Tibial artery (tissue), 4 donors: ENCODE measurements at regions not wholly inside any gene's neighbourhood (a gene's known extent, or its start where the extent isn't known, plus 50 kb on each side); places are given as distances from the start of the nearest gene placed in this dataset.
"Not testable (repeated sequence)": the region's sequence is repeated elsewhere in the genome, so short reads cannot be mapped to it uniquely, and the experiment has no call there.

Experiments
- DNase-seq, 2 donors: peaks; one replicate each; pipeline ENCODE4 v3.0.0-alpha.2; 2019
- H3K27ac ChIP-seq, 2 donors: fragments of 200-600 bp; sonication (generic) in 1 of 2; 1 replicate in 1 of 2; 2 replicates in 1 of 2; pipeline ENCODE4 v1.5.1; 2018 to 2019; ENCODE audit warnings: mild to moderate bottlenecking in 1 of 2
- H3K27me3 ChIP-seq, 2 donors: fragments of 200-600 bp; sonication (generic) in 1 of 2; one replicate each; pipeline versions ENCODE4 v1.5.1 to v1.6.0; 2016 to 2019
- H3K36me3 ChIP-seq, 3 donors: fragments of 200-600 bp; sonication (generic) in 2 of 3; one replicate each; pipeline ENCODE4 v1.5.1; 2016 to 2019; ENCODE audit warnings: mild to moderate bottlenecking in 2 of 3
- H3K4me1 ChIP-seq, 4 donors: fragments of 200-600 bp; sonication (generic) in 2 of 4; 1 replicate in 3 of 4; 2 replicates in 1 of 4; pipeline ENCODE4 v1.5.1; 2016 to 2019
- H3K4me3 ChIP-seq, 2 donors: fragments of 200-600 bp; sonication (generic) in 1 of 2; 1 replicate in 1 of 2; 2 replicates in 1 of 2; pipeline ENCODE4 v1.5.1; 2018 to 2019; ENCODE audit warnings: mild to moderate bottlenecking in 2 of 2
- H3K9me3 ChIP-seq, 3 donors: fragments of 200-600 bp; sonication (generic) in 1 of 3; one replicate each; pipeline ENCODE4 v1.5.1; 2016 to 2019
- intact Hi-C: fragments of 100-400 bp; cut with DNase I; formaldehyde crosslinking; loops from one replicate; pipeline ENCODE4 v1.15.0; 2023; ENCODE audit warnings: low total_unique reads
- TF ChIP-seq, protein P1 (sequence below), 2 experiments: fragments of 200-600 bp in 1 of 2; fragments of 450-650 bp in 1 of 2; IDR thresholded peaks; one replicate each; pipeline ENCODE4 v1.5.1; 2017 to 2019; ENCODE audit warnings: antibody characterized with exemption in 2 of 2, mild to moderate bottlenecking in 1 of 2, moderate library complexity in 1 of 2

DNA sequence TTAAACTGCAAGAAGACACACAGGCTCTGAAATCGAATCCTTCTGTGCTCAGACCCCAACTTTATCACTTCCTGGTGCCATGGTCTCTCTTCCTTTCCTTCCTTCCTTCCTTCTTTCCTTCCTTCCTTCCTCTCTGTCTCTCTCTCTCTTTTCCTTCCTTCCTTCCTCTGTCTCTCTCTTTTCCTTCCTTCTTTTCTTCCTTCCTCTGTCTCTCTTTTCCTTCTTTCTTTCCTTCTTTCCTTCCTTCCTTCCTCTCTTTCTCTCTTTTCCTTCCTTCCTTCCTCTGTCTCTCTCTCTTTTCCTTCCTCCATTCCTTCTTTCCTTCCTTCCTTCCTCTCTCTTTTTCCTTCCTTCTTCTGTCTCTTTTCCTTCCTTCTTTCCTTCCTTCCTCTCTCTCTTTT, 127.2 kb upstream of the CACNA1A start:
- no peak for DNase-seq
- no peaks in the 10 kb centered on the region for H3K36me3 ChIP-seq
- TF ChIP-seq, protein P1, sequence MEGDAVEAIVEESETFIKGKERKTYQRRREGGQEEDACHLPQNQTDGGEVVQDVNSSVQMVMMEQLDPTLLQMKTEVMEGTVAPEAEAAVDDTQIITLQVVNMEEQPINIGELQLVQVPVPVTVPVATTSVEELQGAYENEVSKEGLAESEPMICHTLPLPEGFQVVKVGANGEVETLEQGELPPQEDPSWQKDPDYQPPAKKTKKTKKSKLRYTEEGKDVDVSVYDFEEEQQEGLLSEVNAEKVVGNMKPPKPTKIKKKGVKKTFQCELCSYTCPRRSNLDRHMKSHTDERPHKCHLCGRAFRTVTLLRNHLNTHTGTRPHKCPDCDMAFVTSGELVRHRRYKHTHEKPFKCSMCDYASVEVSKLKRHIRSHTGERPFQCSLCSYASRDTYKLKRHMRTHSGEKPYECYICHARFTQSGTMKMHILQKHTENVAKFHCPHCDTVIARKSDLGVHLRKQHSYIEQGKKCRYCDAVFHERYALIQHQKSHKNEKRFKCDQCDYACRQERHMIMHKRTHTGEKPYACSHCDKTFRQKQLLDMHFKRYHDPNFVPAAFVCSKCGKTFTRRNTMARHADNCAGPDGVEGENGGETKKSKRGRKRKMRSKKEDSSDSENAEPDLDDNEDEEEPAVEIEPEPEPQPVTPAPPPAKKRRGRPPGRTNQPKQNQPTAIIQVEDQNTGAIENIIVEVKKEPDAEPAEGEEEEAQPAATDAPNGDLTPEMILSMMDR (IDR thresholded peaks at IDR 0.05) = no peak
- H3K27me3 ChIP-seq = peaks cover 0 to 19% of the 10 kb centered on the region in 2 donors
- intact Hi-C loops = no loop called here
- H3K9me3 ChIP-seq = peaks cover 0 to 4% (median 0%) of the 10 kb centered on the region in 3 donors
- no peaks in the 10 kb centered on the region for H3K4me1 ChIP-seq
- H3K4me3 ChIP-seq = no peak overlapping the region
- H3K27ac ChIP-seq = no peak overlapping the region

DNA sequence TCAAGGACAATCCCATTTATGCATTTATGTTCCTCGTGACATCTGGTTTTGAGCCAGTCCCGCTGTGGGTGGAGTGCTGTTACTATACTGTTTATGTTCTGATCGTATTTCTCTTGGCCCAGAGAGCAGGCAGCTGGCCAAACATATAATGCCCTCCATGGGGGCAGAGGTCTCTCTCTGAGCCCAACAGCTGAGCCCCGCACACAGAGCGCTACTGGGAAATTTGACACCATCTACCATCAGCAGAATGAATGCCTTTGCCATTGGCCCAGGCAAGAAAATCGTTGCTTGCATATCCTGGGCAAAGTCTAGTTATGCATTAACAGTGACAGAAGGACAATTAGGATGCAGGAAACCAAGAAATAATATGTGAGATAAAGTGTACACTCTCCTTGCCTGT, 126.8 kb upstream of the CACNA1A start:
- TF ChIP-seq, protein P1 (IDR thresholded peaks at IDR 0.05) = no peak
- intact Hi-C loops = no loop called here
- no peak for DNase-seq
- peaks cover 0 to 4% (median 0%) of the 10 kb centered on the region in 3 donors for H3K9me3 ChIP-seq
- no peaks in the 10 kb centered on the region for H3K4me1 ChIP-seq
- peaks cover 0 to 18% of the 10 kb centered on the region in 2 donors for H3K27me3 ChIP-seq
- H3K4me3 ChIP-seq = no peak overlapping the region
- H3K27ac ChIP-seq = no peak overlapping the region
- no peaks in the 10 kb centered on the region for H3K36me3 ChIP-seq

DNA sequence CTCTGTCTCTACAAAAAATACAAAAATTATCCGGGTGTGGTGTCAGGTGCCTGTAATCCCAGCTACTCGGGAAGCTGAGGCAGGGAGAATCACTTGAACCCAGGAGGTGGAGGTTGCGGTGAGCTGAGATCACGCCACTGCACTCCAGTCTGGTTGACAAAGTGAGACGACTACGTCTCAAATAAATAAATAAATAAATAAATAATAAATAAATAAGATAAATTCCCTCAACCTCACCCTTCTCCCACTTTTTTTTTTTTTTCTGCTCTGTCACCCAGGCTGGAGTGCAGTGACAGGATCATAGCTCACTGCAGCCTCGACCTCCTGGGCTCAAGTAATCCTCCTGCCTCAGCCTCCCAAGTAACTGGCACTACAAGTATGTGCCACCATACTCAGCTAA, 125.9 kb upstream of the CACNA1A start:
- H3K4me3 ChIP-seq, H3K27ac ChIP-seq, H3K9me3 ChIP-seq, intact Hi-C loops, DNase-seq, H3K36me3 ChIP-seq, H3K4me1 ChIP-seq: not testable (repeated sequence)
- peaks cover 0 to 20% of the 10 kb centered on the region in 2 donors for H3K27me3 ChIP-seq

DNA sequence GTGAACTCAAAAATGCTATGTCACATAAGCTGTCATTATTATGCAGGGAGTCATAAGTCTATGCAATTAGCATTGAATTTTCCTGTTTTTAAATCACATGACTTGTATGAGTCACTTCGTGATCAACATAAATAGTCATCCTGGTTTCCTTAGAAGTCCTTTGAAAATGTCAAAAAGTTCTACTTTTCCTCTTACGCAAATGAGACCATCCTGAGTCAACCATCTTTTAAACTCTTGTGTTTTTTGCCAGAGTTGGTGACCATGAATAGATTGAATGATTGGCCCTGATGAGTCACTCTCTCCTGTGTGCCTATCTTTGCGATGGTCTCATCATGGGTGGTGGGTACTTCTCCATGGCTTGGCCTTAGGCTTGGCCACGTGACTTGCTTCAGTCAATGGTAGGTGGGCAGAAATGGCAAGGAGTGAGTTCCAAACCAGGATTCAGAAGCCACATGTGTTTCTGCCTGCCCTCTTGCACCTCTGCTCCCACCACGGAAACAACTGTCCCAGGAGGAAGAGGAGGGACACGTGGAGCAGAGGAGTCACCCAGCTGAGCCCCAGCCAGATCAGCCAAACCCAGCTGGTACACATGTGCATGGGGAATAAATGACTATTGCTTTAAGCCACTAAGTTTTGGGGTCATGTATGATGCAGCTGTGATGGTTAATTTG, 123.5 kb upstream of the CACNA1A start:
- Histone ChIP-seq H3K27ac (no peak overlapping the region), H3K4me3 (no peak overlapping the region), H3K9me3 (no peaks in the 10 kb centered on the region), H3K27me3 (peaks cover 0 to 37% of the 10 kb centered on the region in 2 donors), H3K36me3 (no peaks in the 10 kb centered on the region), H3K4me1 (no peaks in the 10 kb centered on the region)
- TF ChIP-seq, protein P1 (IDR thresholded peaks at IDR 0.05) = no peak
- DNase-seq = no peak
- intact Hi-C loops = no loop called here

DNA sequence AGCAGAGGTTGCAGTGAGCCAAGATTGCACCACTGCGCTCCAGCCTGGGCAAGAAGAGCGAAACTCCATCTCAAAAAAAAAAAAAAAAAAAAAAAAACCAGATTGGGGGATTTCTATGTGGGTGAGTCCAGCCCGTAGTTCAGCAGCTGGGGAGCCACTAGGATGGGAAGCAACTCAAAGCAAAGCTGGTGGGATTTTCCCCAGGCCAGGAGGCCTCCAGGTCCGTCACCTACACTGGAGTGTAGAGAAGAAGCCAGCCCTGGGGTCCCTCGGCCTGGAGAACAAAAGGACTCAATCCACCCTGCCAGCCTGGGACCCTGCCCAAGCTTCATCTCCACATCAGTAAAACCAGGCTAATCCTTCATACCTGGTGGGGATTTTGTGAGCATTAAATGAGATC, 121.3 kb upstream of the CACNA1A start:
- intact Hi-C loops = no loop called here
- TF ChIP-seq, protein P1 (IDR thresholded peaks at IDR 0.05) = no peak

DNA sequence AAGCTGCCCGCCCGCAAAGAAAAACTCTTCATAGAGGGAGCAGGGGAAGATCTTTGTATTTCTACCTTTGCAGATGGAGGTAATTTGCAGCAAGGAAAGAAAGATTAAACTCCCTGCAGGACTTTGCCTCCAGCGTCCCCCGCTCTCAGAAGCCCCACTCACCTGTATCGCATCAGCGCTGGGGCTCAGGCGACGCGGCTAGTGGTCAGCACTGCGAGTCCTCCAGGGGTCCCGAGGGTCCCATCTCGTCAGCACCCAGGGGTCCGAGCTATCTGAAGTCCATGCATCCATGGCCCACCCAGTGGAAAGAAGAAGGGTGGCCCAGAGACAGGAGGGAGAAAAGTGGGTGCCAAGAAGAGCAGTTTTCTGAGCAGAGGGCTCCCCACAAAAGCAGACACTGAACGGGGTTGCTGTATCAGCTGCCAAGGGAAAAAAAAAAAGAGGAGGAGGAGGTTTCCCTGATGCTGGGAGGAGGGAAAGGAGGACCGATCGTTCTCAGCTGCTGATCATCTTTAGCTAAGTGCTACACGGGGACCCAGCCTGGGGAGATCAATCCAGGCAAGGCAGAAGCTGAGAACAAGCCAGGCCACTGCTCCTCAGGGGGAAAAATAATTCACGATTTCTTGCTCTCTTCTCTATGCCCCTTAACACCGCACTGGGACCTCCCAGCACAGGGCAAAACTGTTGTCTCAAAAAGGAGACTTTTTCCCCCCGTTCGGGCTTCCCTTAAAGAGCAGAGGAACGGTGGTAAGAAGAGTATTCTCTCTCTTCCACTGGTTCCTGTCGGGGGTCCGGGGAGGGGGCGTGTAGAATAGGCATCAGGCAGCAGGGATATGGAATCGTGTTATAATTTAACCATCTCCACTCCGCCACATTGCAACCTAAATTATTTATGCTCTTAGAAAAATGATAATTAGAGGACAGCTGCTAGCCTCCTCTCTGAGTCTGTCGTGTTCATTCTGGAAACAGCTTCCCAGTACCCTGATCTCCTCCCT, 117.7 kb upstream of the CACNA1A start:
- H3K27me3 ChIP-seq = peaks cover 0 to 55% of the 10 kb centered on the region in 2 donors
- no peak overlapping the region for H3K4me3 ChIP-seq
- DNase-seq = peak in 1 of 2 donors; percentile 39
- no peaks in the 10 kb centered on the region for H3K4me1 ChIP-seq
- TF ChIP-seq, protein P1 (IDR thresholded peaks at IDR 0.05) = no peak
- H3K36me3 ChIP-seq = no peaks in the 10 kb centered on the region
- intact Hi-C loops = no loop called here
- H3K9me3 ChIP-seq = no peaks in the 10 kb centered on the region
- no peak overlapping the region for H3K27ac ChIP-seq

More for the DNA sequence above, 121.3 kb upstream of the CACNA1A start:
- DNase-seq = no peak
- Histone ChIP-seq H3K36me3 (no peaks in the 10 kb centered on the region), H3K4me3 (no peak overlapping the region), H3K27me3 (peaks cover 0 to 60% of the 10 kb centered on the region in 2 donors), H3K4me1 (no peaks in the 10 kb centered on the region), H3K27ac (no peak overlapping the region), H3K9me3 (no peaks in the 10 kb centered on the region)
